ENCODE measurements at regions not wholly inside any gene's neighbourhood (a gene's known extent, or its start where the extent isn't known, plus 50 kb on each side); places are given as distances from the start of the nearest gene placed in this dataset.

GRCh38 chr17:77369544-77369971 lies 228.8 kb downstream of the SEC14L1 start:
- TF ChIP-seq TCF12 (IDR thresholded peaks at IDR 0.05; ENCODE audit: low read depth), result no peak
- TF ChIP-seq FOXM1 (IDR thresholded peaks at IDR 0.05; ENCODE audit: borderline replicate concordance, low read depth), result no peak
- TF ChIP-seq RAD21 (IDR thresholded peaks at IDR 0.05; ENCODE audit: low read depth), result no peak
- no peak for TF ChIP-seq CEBPB (IDR thresholded peaks at IDR 0.05)
- no peak for TF ChIP-seq NFIC (IDR thresholded peaks at IDR 0.05)
- TF ChIP-seq MAX (IDR thresholded peaks at IDR 0.05), result no peak
- no peak for TF ChIP-seq CREB1 (IDR thresholded peaks at IDR 0.05; ENCODE audit: low read depth)
- TF ChIP-seq TAF1 (IDR thresholded peaks at IDR 0.05; ENCODE audit: low read depth), result no peak
- TF ChIP-seq ZBTB7A (IDR thresholded peaks at IDR 0.05; ENCODE audit: low read depth), result no peak
- TF ChIP-seq EGR1 (IDR thresholded peaks at IDR 0.05), result no peak
- TF ChIP-seq USF1 (IDR thresholded peaks at IDR 0.05), result no peak
- no peak for TF ChIP-seq TEAD4 (IDR thresholded peaks at IDR 0.05)
- no peak for TF ChIP-seq REST (IDR thresholded peaks at IDR 0.05; ENCODE audit: low read depth)

- TF ChIP-seq FOXM1 (IDR thresholded peaks at IDR 0.05; ENCODE audit: borderline replicate concordance, low read depth) (no peak), EP300 (IDR thresholded peaks at IDR 0.05; ENCODE audit: borderline replicate concordance) (no peak), YY1 (IDR thresholded peaks at IDR 0.05; ENCODE audit: low read depth) (no peak), CEBPB (IDR thresholded peaks at IDR 0.05) (no peak), USF1 (IDR thresholded peaks at IDR 0.05) (no peak), MAX (IDR thresholded peaks at IDR 0.05) (no peak), TEAD4 (IDR thresholded peaks at IDR 0.05) (no peak), TCF12 (IDR thresholded peaks at IDR 0.05; ENCODE audit: low read depth) (no peak), REST (IDR thresholded peaks at IDR 0.05; ENCODE audit: low read depth) (no peak), RAD21 (IDR thresholded peaks at IDR 0.05; ENCODE audit: low read depth) (no peak), ZBTB7A (IDR thresholded peaks at IDR 0.05; ENCODE audit: low read depth) (no peak), EGR1 (IDR thresholded peaks at IDR 0.05) (no peak), CREB1 (IDR thresholded peaks at IDR 0.05; ENCODE audit: low read depth) (no peak), TAF1 (IDR thresholded peaks at IDR 0.05; ENCODE audit: low read depth) (no peak), NFIC (IDR thresholded peaks at IDR 0.05) (no peak)
Observed at GRCh38 chr17:77370586-77370985, 229.8 kb downstream of the SEC14L1 start.

GRCh38 chr17:77371117-77371887 lies 230.5 kb downstream of the SEC14L1 start:
- TF ChIP-seq TEAD4 (IDR thresholded peaks at IDR 0.05) (peak; percentile 75), ZBTB7A (IDR thresholded peaks at IDR 0.05; ENCODE audit: low read depth) (peak; percentile 53; the same call in 1 of the 2 replicates), CREB1 (IDR thresholded peaks at IDR 0.05; ENCODE audit: low read depth) (no peak), TAF1 (IDR thresholded peaks at IDR 0.05; ENCODE audit: low read depth) (no peak), REST (IDR thresholded peaks at IDR 0.05; ENCODE audit: low read depth) (no peak), EGR1 (IDR thresholded peaks at IDR 0.05) (no peak), CEBPB (IDR thresholded peaks at IDR 0.05) (peak; percentile 12; the same call in 1 of the 2 replicates), RAD21 (IDR thresholded peaks at IDR 0.05; ENCODE audit: low read depth) (peak; percentile 6; the same call in 1 of the 2 replicates), FOXM1 (IDR thresholded peaks at IDR 0.05; ENCODE audit: borderline replicate concordance, low read depth) (0 out of 2 replicates have a peak, but pooled peaks have one; percentile 41), EP300 (IDR thresholded peaks at IDR 0.05; ENCODE audit: borderline replicate concordance) (peak; percentile 85), TCF12 (IDR thresholded peaks at IDR 0.05; ENCODE audit: low read depth) (peak; percentile 87), NFIC (IDR thresholded peaks at IDR 0.05) (peak; percentile 85), USF1 (IDR thresholded peaks at IDR 0.05) (peak; percentile 61; the same call in 1 of the 2 replicates), MAX (IDR thresholded peaks at IDR 0.05) (peak; percentile 67), YY1 (IDR thresholded peaks at IDR 0.05; ENCODE audit: low read depth) (0 out of 2 replicates have a peak, but pooled peaks have one; percentile 41)

All from Ishikawa (cell line).